GM18505 (cell line): ENCODE measurements at regions not wholly inside any gene's neighbourhood (a gene's known extent, or its start where the extent isn't known, plus 50 kb on each side); places are given as distances from the start of the nearest gene placed in this dataset.
"Not testable (repeated sequence)": the region's sequence is repeated elsewhere in the genome, so short reads cannot be mapped to it uniquely, and the experiment has no call there.

Experiments used
- ATAC-seq: cut with Tn5 transposase; IDR thresholded peaks from one replicate; pipeline ENCODE4 v1.9.1; 2021; ENCODE audit not compliant: unreplicated experiment
- POLR2A ChIP-seq: IDR thresholded peaks from 4 replicates; pipeline ENCODE4 v1.6.1; 2011; ENCODE audit warnings: borderline replicate concordance; ENCODE audit not compliant: insufficient read depth, insufficient read length; ENCODE audit errors: extremely low read depth

DNA sequence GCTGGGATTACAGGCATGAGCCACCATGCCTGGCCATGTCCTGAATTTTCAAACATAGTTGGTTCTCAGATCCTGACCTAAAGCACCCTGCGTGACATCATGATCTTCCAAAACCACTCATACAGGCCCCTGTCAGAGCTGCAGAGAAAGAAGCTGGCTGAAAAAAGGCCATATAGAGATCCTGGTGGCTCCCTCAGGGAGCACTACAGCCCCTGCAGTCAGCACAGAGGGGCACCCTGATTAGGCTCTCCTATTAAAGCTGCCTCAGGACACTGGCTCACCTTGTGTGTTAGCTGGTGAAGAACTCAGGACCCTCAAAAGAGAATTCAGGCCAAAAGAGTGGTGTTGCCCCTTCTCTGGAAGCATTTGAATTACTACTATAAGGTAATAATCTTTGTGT, 249.7 kb upstream of the MCTP2 start:
- no peak for TF ChIP-seq POLR2A
- no peak for ATAC-seq

DNA sequence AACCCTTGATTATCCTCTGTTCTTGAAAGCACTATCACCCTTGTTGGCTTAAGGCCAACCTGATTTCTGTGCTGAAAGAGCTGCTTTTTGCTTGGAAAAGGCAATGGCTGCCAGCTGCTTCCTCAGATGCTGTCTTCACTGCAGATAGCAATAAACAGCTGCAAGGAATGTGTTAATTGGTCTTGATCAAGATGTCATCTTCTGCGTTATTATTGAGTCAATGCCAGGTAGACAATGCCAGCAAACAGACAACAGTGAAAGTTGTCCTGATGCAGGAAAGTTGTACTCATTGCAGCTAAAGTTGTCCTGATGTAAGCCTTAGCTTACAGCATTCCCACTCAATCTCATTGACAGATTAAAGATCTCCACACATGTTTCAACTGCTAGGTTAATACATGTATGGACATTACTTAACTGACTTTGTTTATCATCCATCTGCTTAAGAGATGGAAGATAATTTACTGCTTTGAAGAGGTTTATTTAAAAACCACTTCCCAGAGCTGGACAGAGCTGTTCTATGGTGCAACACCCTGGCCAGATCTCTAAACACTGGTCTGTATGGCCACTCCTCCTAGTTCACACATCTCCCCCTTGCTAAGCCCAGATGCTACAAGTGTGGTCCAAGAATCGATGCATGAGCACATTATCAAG, 251.0 kb upstream of the MCTP2 start:
- ATAC-seq = no peak
- TF ChIP-seq POLR2A = no peak

DNA sequence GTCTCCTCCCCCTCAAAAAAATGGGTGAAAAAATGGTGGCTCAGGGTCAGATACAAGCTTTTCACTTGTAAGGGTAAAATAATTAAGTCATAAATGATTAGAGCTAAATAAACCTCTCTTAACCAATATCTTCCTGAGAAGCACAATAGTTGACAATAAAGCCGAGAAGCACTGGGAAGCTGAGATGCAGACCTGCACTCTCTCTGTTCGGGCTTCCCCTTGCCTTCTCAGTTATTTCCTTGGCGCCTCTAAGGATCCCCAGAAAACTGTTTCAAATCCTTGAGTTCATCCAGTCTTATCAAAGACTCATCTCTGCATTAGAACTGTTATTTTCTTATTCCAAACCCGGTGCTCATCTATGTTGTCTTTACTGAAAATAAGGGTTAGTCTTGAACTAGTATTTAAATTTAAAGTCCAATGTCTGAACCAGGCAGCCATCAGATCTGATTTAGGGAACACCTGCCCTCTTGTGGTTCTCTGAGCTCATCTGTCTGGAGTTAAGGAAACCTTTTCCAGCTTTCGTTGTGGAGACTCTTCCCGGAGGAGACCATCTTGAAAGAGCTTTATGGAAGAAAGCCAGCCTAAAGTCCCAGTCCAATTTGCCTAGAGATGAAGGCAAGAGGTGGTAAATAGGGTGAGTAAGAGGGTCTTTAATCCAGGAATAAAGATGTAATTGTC, 256.4 kb upstream of the MCTP2 start:
- no peak for ATAC-seq
- no peak for TF ChIP-seq POLR2A

DNA sequence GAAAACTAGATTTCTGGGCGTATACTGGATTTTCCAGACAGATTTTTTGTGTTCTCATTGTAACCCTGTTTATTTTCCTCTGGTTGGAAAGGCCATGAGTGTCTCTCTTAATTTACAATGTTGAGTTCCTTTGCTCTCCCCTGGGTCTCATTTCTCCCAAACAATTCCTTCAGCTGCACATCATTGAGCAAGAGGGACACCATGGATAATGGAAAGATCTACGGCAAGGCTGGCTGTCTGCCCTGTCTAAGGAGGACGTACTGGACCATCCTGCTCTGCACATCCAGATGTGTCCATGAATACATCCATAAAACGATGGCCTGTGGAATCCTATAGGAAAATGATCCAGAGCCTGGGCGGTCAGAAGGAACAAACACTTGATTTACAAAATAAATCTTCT, 258.1 kb upstream of the MCTP2 start:
- no peak for TF ChIP-seq POLR2A
- ATAC-seq = no peak

DNA sequence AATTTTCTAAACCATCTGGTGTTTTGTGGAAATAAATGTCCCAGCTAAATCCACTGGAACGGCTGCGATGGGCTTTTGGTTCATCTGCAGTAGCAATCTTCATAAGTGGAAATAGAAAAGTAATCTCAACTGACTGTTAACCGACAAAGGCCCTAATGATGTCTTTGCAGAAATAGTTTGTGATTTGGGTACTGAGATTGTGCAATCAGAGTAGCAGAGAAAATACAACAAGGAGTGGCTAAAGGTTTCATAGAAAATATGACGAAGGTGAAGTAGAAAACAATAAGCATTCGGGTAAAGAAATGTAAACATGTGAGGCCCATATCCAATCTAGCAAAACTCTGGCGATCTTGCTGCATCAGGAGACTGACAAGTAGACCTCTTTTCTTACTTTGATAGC, 262.6 kb upstream of the MCTP2 start:
- no peak for TF ChIP-seq POLR2A

DNA sequence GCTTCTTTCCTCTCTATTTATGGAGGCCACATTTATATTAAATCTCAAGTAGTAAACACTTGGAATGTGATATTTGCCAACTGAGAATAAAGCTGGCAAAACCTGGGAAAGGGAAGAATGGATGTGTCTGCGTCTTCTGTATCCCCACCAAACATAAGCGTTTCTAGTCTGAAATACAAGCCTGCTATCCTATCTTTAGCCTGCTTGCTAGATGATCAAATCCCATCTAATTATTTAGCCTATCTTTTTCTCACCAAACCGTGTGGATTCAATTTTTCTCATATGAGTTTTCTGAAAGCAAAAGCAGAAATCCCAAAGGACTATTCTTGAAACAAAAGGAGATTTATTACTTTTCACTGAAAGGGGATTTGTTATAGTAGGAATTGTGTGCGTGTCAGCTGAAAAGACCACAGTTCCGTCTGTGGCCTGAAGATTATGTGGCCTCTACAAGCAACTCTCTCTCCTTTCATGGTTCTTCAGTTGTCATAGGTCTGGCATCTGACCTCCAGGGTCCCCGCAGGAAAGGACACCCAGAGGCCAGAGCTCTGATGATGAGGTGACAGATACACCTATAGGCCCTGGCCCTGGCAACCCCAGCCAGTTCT, 266.0 kb upstream of the MCTP2 start:
- no peak for TF ChIP-seq POLR2A
- ATAC-seq = no peak

More for the DNA sequence above, 262.6 kb upstream of the MCTP2 start:
- no peak for ATAC-seq

DNA sequence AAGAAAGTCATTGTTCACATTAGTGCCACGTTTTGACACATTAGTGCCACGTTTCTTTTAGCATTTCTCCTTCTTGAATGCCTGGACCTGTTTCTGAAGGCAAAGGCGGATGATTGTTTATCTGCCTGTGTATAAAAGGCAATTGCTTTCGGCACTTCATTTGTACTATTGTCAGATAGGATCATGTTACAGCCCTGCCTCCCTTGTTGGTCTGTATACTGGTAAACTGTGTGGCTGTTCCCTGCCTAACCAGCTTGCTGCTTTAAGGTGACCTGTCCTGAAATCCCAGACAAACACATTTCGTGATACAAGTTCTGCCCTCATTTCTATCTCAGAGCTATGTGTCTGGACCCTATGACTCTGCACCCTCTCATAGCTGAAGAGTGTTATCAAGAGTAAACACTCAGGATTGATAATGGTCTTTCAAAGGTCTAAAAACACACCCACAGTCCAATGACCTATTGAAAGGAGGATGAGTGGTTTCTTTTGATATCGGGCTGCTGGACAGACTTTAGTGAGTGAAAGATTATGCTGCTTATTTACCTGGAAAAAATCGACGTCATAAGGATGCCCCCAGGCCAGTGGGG, 276.3 kb upstream of the MCTP2 start:
- ATAC-seq = no peak
- no peak for TF ChIP-seq POLR2A

DNA sequence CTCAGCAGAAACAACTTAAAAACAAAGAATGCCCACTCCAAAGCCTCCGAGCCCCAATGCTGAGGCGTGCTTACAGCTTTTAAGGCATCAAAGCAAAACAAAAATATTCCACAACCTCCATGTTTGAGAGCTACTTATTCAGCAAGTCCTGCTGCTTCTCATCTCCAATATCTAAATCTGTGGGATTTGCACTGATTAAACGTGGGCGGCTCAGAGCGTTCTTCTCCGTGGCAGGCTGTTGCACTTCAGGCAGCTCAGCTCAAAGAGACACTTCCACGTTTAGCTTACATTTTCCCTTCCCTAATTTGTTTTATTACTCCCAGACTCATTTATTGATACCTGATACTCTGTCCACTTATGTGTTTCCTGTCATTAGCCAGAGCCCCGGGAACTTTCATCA, 282.6 kb upstream of the MCTP2 start:
- TF ChIP-seq POLR2A = no peak
- ATAC-seq = no peak

DNA sequence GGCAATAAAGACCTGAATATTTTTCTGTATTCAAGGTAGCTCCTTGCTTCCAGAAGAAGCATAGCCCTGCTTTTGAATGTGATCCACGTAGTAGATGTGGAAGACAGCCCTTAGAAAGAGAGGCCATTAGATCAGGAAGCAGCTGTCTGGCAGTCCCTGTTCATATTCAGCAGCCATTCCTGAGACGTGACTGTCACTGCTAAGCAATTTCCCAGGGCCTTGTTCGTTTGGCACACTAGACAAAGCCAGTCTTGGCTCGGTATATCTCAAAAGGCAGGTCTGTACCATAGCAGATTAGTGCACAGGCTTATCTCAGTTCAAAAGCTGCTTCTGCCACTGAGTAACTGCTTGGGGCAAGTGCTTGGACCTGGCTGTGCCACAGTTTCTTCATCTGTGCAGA, 287.8 kb upstream of the MCTP2 start:
- TF ChIP-seq POLR2A = no peak
- no peak for ATAC-seq

DNA sequence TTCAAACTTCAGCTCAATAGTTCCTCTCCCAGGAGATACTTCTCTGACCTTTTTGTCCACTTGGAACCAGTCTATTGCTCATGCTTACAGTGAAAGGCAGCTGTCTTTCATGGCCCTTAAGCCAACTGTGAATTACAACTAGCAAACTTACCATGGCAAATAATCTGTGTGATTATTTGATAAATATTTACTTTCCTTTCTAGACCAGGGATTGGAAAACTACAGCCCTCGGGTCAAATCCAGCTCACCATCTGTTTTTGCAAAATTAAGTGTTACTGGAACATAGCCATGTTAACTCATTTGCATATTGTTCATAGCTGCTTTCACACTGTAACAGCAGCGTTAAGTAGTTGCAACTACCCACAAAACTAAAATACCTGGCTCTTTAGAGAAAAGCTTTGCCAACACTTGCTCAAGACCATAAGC, 289.1 kb upstream of the MCTP2 start:
- ATAC-seq = no peak
- no peak for TF ChIP-seq POLR2A

DNA sequence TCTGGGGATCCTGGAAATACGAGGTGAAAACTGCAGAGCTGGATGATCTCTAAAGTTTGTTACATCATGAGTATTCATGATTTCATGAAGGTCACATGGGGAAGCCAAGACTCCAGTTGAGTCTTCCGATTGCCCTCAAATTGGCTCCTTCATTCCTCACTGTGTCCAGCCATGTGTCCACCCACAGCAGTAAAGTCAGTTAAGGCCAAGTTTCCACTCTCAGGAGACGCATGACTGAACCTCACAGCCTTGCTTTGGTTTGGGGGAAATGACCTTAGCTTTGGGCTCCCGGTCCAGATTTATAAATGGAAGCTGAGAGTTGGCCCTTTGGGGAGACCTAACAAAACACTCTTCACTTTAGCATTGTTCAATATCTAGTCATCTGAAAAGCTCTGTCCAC, 289.7 kb upstream of the MCTP2 start:
- TF ChIP-seq POLR2A = no peak
- no peak for ATAC-seq

DNA sequence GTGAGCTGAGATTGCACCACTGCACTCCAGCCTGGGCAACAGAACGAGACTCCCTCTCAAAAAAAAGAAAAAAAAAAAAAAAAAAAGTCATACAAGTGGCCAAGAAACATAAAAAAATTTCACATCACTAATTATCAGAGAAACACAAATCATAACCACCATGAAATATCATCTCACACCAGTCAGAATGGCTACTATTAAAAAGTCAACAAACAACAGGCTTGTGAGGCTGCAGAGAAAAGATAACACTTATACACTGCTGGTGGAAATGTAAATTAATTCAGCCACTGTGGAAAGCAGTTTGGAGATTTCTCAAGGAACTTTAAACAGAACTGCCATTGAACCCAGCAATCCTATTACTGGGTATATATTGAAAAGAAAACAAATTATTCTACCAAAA, 291.1 kb upstream of the MCTP2 start:
- ATAC-seq = no peak
- TF ChIP-seq POLR2A = no peak

DNA sequence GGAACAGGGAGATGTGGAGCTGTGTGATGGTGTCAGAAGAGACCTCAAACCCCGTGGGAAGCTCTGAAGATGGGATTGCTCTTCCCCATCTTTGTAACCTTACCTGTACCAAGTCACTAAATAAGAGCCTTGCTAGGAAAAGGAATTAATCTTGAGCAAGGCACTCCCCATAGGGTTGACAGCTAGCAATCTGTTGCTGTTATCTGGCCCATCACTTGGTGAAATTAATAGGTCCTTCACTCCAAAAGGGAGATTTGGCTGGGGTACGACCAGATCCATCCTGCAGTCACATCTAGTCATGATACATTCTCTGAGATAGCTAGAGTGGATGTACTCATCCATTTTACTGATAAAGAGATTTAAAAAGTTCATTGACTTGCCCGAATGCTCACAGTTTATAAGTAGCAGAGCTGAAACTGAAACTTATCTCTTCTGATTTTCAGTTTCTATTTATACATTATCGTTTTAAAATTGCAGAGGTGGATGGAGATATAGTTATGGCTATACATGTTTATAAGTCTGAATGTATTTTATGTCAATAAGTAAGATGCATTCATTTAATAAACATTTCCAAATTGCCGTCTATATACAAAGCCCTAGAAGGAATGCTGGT, 299.1 kb upstream of the MCTP2 start:
- peak; percentile 77 for ATAC-seq

DNA sequence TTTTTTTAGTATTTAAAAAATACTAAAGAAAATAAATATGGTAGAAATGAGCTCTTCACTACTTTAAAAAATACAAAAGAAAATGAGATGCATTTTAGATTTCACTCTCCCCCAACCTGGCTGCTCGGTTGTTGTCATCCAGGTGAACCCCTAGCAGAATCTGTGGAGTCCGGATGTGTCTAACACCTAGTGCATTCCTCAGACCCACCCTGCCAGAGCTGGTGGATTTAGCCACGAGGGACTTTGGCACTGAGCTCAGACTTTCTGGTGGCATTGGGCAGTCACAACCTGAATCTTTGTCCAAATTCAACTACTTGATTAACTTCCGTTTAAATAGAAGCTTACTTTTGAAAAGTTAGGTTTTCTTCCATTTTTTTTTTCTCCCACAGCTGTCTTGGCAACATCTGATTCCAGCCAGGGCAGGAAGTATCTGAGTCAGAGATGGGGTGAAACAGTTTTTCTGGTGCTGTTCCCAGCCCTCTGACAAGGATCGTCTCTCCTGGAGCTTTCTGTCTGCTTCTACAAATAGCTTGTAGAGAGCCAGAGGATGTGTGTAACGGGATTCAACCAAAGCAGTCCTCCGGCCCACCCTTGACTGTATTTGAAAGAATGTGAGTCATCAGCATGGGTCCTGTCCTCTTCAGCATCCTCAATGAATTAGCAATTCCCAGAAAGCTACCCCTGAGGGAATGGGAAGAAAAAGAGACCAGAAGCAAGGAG, 301.8 kb upstream of the MCTP2 start:
- ATAC-seq = no peak
- no peak for TF ChIP-seq POLR2A

More for the DNA sequence above, 299.1 kb upstream of the MCTP2 start:
- no peak for TF ChIP-seq POLR2A

DNA sequence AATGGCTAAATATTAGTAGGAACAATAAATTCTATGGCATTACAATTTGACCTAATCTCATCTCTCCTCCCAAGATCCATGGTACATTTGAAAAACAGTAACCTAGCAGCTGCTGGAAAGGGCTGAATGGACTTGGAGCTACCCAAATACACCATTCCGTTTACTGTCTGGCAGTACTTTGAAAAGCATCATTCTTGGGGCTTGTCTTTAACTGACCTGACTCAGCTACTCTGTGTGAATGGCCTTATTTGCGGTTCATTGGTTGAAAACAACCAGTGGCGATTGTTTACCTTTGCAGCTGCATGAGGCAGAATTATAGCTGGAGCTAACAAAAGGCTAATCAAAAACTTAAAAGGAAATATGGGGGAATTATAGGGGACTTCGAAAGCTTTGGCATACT, 311.2 kb upstream of the MCTP2 start:
- TF ChIP-seq POLR2A = no peak
- ATAC-seq = no peak

DNA sequence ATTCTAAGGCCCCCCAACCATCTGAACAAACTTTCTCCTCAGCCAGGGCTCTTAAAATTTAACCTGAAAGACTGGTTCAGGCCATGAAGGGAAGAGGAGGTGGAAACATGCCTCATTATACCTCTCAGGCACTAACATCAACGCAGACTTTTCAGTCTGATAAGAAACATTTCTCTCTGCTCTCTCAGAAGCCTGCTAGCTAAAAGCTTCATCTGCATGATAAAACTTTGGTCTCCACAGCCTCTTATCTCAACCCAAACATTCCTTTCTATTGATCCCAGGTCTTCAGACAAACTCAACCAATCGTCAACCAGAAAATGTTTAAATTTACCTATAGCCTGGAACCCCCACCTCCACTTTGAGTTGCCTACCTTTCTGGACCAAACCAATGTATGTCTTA, 312.6 kb upstream of the MCTP2 start:
- not testable (repeated sequence) for ATAC-seq
